Sigmoid colon (tissue), 6 donors: ENCODE measurements at regions not wholly inside any gene's neighbourhood (a gene's known extent, or its start where the extent isn't known, plus 50 kb on each side); places are given as distances from the start of the nearest gene placed in this dataset.

Experiments
- DNase-seq: peaks from one replicate; pipeline ENCODE4 v3.0.0-alpha.2; 2019
- H3K27ac ChIP-seq, 4 donors: fragments of 200-600 bp; sonication (generic); one replicate each; pipeline ENCODE4 v1.5.1; 2016 to 2019; ENCODE audit warnings: mild to moderate bottlenecking in 1 of 4
- H3K27me3 ChIP-seq, 3 donors: fragments of 200-600 bp; sonication (generic); one replicate each; pipeline ENCODE4 v1.5.1; 2019; ENCODE audit warnings: mild to moderate bottlenecking in 1 of 3
- H3K36me3 ChIP-seq, 4 donors: fragments of 200-600 bp; sonication (generic); one replicate each; pipeline ENCODE4 v1.5.1; 2016 to 2019
- H3K4me1 ChIP-seq, 4 donors: fragments of 200-600 bp; sonication (generic); one replicate each; pipeline ENCODE4 v1.5.1; 2017 to 2019
- H3K4me3 ChIP-seq, 4 donors: fragments of 200-600 bp; sonication (generic); one replicate each; pipeline ENCODE4 v1.5.1; 2017 to 2019; ENCODE audit warnings: mild to moderate bottlenecking in 2 of 4, moderate library complexity in 1 of 4
- H3K9me3 ChIP-seq, 4 donors: fragments of 200-600 bp in 3 of 4; sonication (generic) in 3 of 4; one replicate each; pipeline versions ENCODE4 v1.5.1 to v1.6.1; 2013 to 2019
- EP300 ChIP-seq, 4 donors: sonication (generic); formaldehyde crosslinking; IDR thresholded peaks; one replicate each; pipeline ENCODE4 v1.6.1; 2017; ENCODE audit warnings: antibody characterized with exemption in 4 of 4
- POLR2A ChIP-seq, 2 donors: fragments of 450-650 bp; IDR thresholded peaks; one replicate each; pipeline ENCODE4 v1.6.1; 2016; ENCODE audit warnings: antibody characterized with exemption in 2 of 2, mild to moderate bottlenecking in 2 of 2, moderate library complexity in 2 of 2
- POLR2AphosphoS5 ChIP-seq, 4 donors: sonication (generic); formaldehyde crosslinking; IDR thresholded peaks; one replicate each; pipeline ENCODE4 v1.6.1; 2017; ENCODE audit warnings: antibody characterized with exemption in 4 of 4
- WGBS, 2 donors: extraction: QIAGEN DNeasy Blood & Tissue Kit; methylation state at CpG; one replicate each; pipeline ENCODE4 v1.1.7; 2013; 5-methylcytosine and 5-hydroxymethylcytosine counted together
- intact Hi-C: fragments of 100-400 bp; cut with DNase I; formaldehyde crosslinking; loops from one replicate; pipeline ENCODE4 v1.15.1; 2023
- TF ChIP-seq, protein P1 (sequence below), 4 experiments: fragments of 450-650 bp in 3 of 4; fragments of 200-600 bp in 1 of 4; IDR thresholded peaks; one replicate each; pipeline ENCODE4 v1.5.1; 2016 to 2019; ENCODE audit warnings: antibody characterized with exemption in 4 of 4, mild to moderate bottlenecking in 3 of 4, moderate library complexity in 2 of 4
- donor health status: healthy with polysubstance abuse.
- donor health status: healthy.

DNA sequence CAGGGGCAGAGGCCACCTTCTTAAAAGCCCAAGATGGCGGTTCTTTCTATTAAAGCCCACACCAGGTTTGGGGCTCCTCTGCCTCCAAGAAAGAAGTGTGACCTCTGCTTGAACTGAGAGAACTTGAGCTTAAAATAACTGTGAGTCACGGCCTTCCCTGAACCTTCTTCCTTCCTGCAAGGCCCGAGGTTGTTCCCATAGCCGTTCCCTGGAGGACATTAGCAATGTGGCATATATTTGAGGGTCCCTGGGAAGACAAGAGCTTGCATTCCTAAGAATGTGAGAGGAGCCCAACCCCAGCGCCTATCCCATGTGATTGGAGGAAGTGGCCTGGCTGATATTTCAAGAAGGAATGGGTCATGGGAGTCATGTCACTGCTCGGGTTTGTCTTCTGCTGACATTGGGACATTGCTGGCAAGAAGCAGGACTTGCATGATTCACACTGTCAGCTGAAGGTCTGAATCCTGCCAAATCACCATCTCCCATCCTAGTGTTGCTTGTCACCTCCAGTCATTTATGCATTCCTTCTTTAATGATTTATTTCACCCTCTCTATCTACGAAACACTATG, 168.1 kb downstream of the TRIB2 start:
- peak in 3 of 4 donors; percentile 41 to 50 (median 45) for TF ChIP-seq POLR2AphosphoS5 (IDR thresholded peaks at IDR 0.05)
- TF ChIP-seq, protein P1, sequence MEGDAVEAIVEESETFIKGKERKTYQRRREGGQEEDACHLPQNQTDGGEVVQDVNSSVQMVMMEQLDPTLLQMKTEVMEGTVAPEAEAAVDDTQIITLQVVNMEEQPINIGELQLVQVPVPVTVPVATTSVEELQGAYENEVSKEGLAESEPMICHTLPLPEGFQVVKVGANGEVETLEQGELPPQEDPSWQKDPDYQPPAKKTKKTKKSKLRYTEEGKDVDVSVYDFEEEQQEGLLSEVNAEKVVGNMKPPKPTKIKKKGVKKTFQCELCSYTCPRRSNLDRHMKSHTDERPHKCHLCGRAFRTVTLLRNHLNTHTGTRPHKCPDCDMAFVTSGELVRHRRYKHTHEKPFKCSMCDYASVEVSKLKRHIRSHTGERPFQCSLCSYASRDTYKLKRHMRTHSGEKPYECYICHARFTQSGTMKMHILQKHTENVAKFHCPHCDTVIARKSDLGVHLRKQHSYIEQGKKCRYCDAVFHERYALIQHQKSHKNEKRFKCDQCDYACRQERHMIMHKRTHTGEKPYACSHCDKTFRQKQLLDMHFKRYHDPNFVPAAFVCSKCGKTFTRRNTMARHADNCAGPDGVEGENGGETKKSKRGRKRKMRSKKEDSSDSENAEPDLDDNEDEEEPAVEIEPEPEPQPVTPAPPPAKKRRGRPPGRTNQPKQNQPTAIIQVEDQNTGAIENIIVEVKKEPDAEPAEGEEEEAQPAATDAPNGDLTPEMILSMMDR (IDR thresholded peaks at IDR 0.05), result no peak
- H3K4me3 ChIP-seq, result no peak overlapping the region
- peaks cover 0 to 12% (median 4%) of the 10 kb centered on the region in 4 donors for H3K4me1 ChIP-seq
- intact Hi-C loops, result no loop called here
- no peaks in the 10 kb centered on the region for H3K27me3 ChIP-seq
- no peaks in the 10 kb centered on the region for H3K9me3 ChIP-seq
- no peaks in the 10 kb centered on the region for H3K36me3 ChIP-seq
- DNase-seq, result peak; percentile 74
- 68 to 69% methylated on average over 7 of the region's 7 CpGs for WGBS, 2 donors
- peak overlapping the region in 1 of 4 donors; percentile 5 for H3K27ac ChIP-seq

DNA sequence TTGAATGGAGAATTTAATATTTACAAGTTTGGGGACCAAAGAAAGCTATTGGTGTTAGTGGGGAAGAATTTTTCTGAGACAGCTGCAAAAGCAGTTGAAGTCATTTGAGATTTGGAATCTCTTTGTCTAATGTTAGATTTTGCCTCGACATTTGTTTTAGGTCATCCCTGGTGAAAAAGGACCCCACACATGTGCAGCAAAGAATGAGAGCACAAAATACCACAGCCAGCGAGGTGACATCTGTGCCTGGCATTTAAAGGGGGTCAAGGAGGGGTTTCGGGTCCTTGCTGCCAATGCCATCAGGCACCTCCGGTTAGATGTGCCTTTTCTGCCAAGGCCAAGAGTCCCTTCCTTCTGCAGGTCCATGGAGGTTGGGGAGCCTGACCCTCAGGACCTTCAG, 173.3 kb downstream of the TRIB2 start:
- 77 to 84% methylated on average over 4 of the region's 4 CpGs for WGBS, 2 donors
- DNase-seq, result no peak
- intact Hi-C loops, result no loop called here

DNA sequence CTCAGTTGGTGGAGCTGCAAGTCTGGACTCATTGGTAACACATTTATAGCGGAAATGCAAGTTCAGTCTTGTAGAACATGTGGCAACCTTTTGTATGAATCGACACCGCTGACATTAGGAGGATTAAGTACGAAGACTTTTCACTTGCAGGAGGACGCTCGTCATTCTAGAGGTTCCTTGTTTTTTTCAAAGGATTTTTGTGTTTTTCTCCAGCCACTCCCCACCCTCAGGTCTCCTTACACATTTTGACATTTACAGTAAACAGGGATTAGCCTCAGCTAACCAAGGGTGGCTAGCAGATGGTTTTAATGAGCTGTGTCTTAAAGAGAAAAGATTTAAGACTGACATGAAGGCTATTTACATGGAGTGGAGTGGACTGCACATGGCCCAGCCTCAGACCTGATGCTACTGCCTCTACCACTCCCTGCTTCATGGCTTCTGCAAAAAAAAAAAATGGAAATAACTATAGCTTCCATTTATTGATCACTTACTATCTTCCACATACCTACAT, 173.8 kb downstream of the TRIB2 start:
- Histone ChIP-seq H3K27ac (no peak overlapping the region), H3K4me1 (no peaks in the 10 kb centered on the region), H3K27me3 (no peaks in the 10 kb centered on the region), H3K36me3 (no peaks in the 10 kb centered on the region), H3K9me3 (peaks cover 0 to 3% (median 1%) of the 10 kb centered on the region in 4 donors), H3K4me3 (no peak overlapping the region)
- no peak for DNase-seq
- 88 to 90% methylated on average over 6 of the region's 6 CpGs for WGBS, 2 donors
- TF ChIP-seq, protein P1 (IDR thresholded peaks at IDR 0.05), result no peak
- TF ChIP-seq EP300 (IDR thresholded peaks at IDR 0.05) (no peak), POLR2AphosphoS5 (IDR thresholded peaks at IDR 0.05) (no peak), POLR2A (IDR thresholded peaks at IDR 0.05) (no peak)
- intact Hi-C loops, result no loop called here

More for the DNA sequence above, 173.3 kb downstream of the TRIB2 start:
- Histone ChIP-seq H3K27ac (no peak overlapping the region), H3K36me3 (no peaks in the 10 kb centered on the region), H3K4me3 (no peak overlapping the region), H3K27me3 (no peaks in the 10 kb centered on the region), H3K4me1 (peaks cover 0 to 3% (median under 1%) of the 10 kb centered on the region in 4 donors), H3K9me3 (peaks cover 0 to 3% (median 1%) of the 10 kb centered on the region in 4 donors)
- TF ChIP-seq, protein P1 (IDR thresholded peaks at IDR 0.05), result no peak
- TF ChIP-seq EP300 (IDR thresholded peaks at IDR 0.05), result no peak
- TF ChIP-seq POLR2A (IDR thresholded peaks at IDR 0.05), result no peak
- no peak for TF ChIP-seq POLR2AphosphoS5 (IDR thresholded peaks at IDR 0.05)

DNA sequence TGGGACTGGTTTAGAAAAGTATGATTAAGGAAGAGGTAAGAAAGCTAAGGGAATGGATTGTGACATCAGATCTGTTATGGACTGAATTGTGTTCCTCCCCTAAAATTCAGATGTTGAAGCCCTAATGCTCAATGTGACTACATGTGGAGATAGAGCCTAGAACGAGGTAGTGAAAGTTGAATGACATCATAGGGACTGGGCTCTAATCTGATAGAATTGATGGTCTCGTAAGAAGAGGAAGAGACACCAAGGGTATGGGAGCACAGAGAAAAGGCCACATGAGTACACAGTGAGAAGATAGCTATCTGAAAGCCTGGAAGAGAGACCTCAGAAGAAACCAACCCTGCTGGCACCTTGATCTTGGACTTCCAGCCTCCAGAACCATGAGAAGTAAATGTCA, 178.3 kb downstream of the TRIB2 start:
- 76 to 81% methylated on average over 2 of the region's 2 CpGs for WGBS, 2 donors
- Histone ChIP-seq H3K36me3 (no peaks in the 10 kb centered on the region), H3K4me1 (peaks cover 0 to 26% (median 18%) of the 10 kb centered on the region in 4 donors), H3K9me3 (peaks cover 0 to 3% (median 1%) of the 10 kb centered on the region in 4 donors), H3K4me3 (no peak overlapping the region), H3K27ac (no peak overlapping the region), H3K27me3 (no peaks in the 10 kb centered on the region)
- DNase-seq, result no peak
- TF ChIP-seq POLR2AphosphoS5 (IDR thresholded peaks at IDR 0.05) (no peak), POLR2A (IDR thresholded peaks at IDR 0.05) (no peak), EP300 (IDR thresholded peaks at IDR 0.05) (no peak)
- TF ChIP-seq, protein P1 (IDR thresholded peaks at IDR 0.05), result no peak
- intact Hi-C loops, result no loop called here
